ENCODE measurements at regions not wholly inside any gene's neighbourhood (a gene's known extent, or its start where the extent isn't known, plus 50 kb on each side); places are given as distances from the start of the nearest gene placed in this dataset.

DNA sequence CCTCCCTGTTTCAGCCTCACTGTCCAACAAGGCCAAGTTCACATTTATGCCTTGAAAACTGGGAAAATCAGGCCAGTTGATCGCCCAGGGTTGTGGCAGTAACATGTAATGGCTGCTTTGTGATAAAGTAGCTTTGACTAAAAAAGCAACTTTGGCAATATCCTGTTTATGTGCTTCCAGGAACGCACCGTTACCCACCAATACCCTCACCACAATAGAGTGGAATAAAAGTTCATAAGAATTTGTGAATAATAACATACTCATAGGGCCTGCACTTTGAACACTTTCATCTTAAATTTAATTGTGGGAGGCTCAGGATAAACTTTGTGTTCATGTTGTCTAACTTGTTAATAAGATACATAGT is 80.7 kb upstream of the MAML3 start:
- no peak for TF ChIP-seq CTCF (IDR thresholded peaks at IDR 0.05)
- no peak for TF ChIP-seq POLR2A (IDR thresholded peaks at IDR 0.05)

Measured in testis (tissue), 2 donors.